HepG2 (cell line): ENCODE measurements at regions not wholly inside any gene's neighbourhood (a gene's known extent, or its start where the extent isn't known, plus 50 kb on each side); places are given as distances from the start of the nearest gene placed in this dataset.

Experiments
- BCL6 ChIP-seq: IDR thresholded peaks from 2 replicates; pipeline ENCODE4 v1.6.1; 2016; ENCODE audit warnings: missing genetic modification reagents, missing compliant biosample characterization
- GATAD1 ChIP-seq: IDR thresholded peaks from 2 replicates; pipeline ENCODE4 v1.6.1; 2016; ENCODE audit warnings: missing genetic modification reagents, missing compliant biosample characterization
- HMG20B ChIP-seq: conservative IDR thresholded peaks from 2 replicates; pipeline ENCODE4 v1.6.1; 2016; ENCODE audit warnings: missing genetic modification reagents, missing compliant biosample characterization
- IKZF4 ChIP-seq: sonication (generic); formaldehyde crosslinking; IDR thresholded peaks from 2 replicates; pipeline ENCODE4 v1.5.1; 2020; ENCODE audit warnings: borderline replicate concordance, mild to moderate bottlenecking, low read depth, missing genetic modification reagents; ENCODE audit errors: not compliant biosample characterization
- KLF9 ChIP-seq: IDR thresholded peaks from 2 replicates; pipeline ENCODE4 v1.6.1; 2016; ENCODE audit warnings: low read depth
- LCORL ChIP-seq, 2 experiments: fragments of 450-650 bp in 1 of 2; sonication (generic) in 1 of 2; formaldehyde crosslinking in 1 of 2; IDR thresholded peaks; 2 replicates each; pipeline versions ENCODE4 v1.5.0 to v1.6.1; 2017 to 2020; ENCODE audit warnings: antibody characterized with exemption in 1 of 2, missing genetic modification reagents in 1 of 2
- MAF1 ChIP-seq: sonication (generic); formaldehyde crosslinking; IDR thresholded peaks from 2 replicates; pipeline ENCODE4 v1.5.0; 2020; ENCODE audit warnings: missing genetic modification reagents, borderline replicate concordance
- PAWR ChIP-seq: sonication (generic); formaldehyde crosslinking; IDR thresholded peaks from 2 replicates; pipeline ENCODE4 v1.4.0; 2020; ENCODE audit warnings: missing genetic modification reagents, mild to moderate bottlenecking, borderline replicate concordance
- PHF5A ChIP-seq: IDR thresholded peaks from one replicate; pipeline ENCODE4 v1.6.1; 2018; ENCODE audit warnings: low read depth, missing genetic modification reagents; ENCODE audit not compliant: unreplicated experiment
- RBM39 ChIP-seq: fragments of 200-400 bp; formaldehyde crosslinking; IDR thresholded peaks from one replicate; pipeline ENCODE4 v1.6.1; 2018; ENCODE audit warnings: antibody characterized with exemption, mild to moderate bottlenecking, low read depth, low read length; ENCODE audit not compliant: poor library complexity, severe bottlenecking
- RERE ChIP-seq: IDR thresholded peaks from 2 replicates; pipeline ENCODE4 v1.6.1; 2016; ENCODE audit warnings: low read depth, missing genetic modification reagents, missing compliant biosample characterization
- SIN3B ChIP-seq: fragments of 150-350 bp; IDR thresholded peaks from 2 replicates; pipeline ENCODE4 v1.6.1; 2014; ENCODE audit warnings: low read length
- ZFP37 ChIP-seq: sonication (generic); formaldehyde crosslinking; IDR thresholded peaks from 2 replicates; pipeline ENCODE4 v1.4.0; 2020; ENCODE audit warnings: missing genetic modification reagents, borderline replicate concordance
- ZNF12 ChIP-seq: sonication (generic); formaldehyde crosslinking; IDR thresholded peaks from 2 replicates; pipeline ENCODE4 v1.5.0; 2020; ENCODE audit warnings: missing genetic modification reagents
- ZNF18 ChIP-seq: sonication (generic); formaldehyde crosslinking; IDR thresholded peaks from 2 replicates; pipeline ENCODE4 v1.8.0; 2022; ENCODE audit warnings: mild to moderate bottlenecking, missing genetic modification reagents; ENCODE audit not compliant: insufficient replicate concordance
- ZNF33A ChIP-seq: sonication (generic); formaldehyde crosslinking; IDR thresholded peaks from 2 replicates; pipeline ENCODE4 v1.5.1; 2020; ENCODE audit warnings: missing genetic modification reagents, mild to moderate bottlenecking, moderate library complexity, borderline replicate concordance
- ZNF382 ChIP-seq: sonication (generic); formaldehyde crosslinking; IDR thresholded peaks from 2 replicates; pipeline ENCODE4 v1.5.0; 2020; ENCODE audit warnings: missing genetic modification reagents, mild to moderate bottlenecking, borderline replicate concordance
- ZNF431 ChIP-seq: sonication (generic); formaldehyde crosslinking; IDR thresholded peaks from 2 replicates; pipeline ENCODE4 v1.9.0; 2022; ENCODE audit warnings: missing genetic modification reagents, low read depth, mild to moderate bottlenecking, borderline replicate concordance
- ZNF432 ChIP-seq: sonication (generic); formaldehyde crosslinking; IDR thresholded peaks from 2 replicates; pipeline ENCODE4 v1.5.0; 2020; ENCODE audit warnings: missing genetic modification reagents, mild to moderate bottlenecking, borderline replicate concordance
- ZNF674 ChIP-seq: sonication (generic); formaldehyde crosslinking; IDR thresholded peaks from 2 replicates; pipeline ENCODE4 v1.5.0; 2020; ENCODE audit warnings: low read depth, mild to moderate bottlenecking, missing genetic modification reagents
- ZNF749 ChIP-seq: sonication (generic); formaldehyde crosslinking; IDR thresholded peaks from 2 replicates; pipeline ENCODE4 v1.8.0; 2022; ENCODE audit warnings: mild to moderate bottlenecking, missing genetic modification reagents, moderate library complexity, borderline replicate concordance
- TF ChIP-seq, protein P1 (sequence below): sonication (generic); formaldehyde crosslinking; conservative IDR thresholded peaks from 2 replicates; pipeline ENCODE4 v1.4.0; 2020; ENCODE audit warnings: missing genetic modification reagents

DNA sequence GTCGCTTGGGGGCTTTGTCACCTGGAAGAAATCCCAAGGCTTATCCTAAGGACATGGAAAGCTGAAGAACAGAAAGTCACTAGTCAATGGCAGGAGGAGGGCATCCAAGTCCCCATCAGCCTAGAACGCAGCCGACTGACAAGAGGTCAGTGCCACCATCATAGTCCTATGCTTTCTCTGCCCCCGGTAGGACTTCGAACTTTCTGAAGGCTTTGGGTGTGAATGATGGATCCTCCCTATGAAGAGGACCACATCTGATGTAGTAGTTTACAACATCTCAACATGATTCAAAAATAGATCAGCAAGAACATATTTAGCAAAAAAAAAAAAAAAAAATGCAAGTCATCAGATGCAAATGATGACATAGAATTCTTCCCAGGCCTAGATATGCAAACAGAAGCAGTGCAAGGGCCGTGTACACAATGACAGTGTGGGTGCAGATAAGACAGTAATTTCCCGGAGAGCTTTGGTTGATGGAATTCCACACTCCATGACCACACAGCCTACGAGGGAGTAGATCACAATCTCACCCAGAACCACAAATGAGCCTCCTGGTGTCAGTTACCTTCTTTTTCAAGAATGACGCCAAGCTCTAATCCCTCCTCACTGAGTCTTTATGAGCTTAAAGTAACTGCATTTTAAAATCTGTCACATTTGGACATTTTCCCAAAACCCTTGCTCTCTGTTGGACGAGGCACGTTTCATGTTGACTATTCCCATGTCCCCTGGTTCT lies 88.2 kb downstream of the PSMG1 start (continued):
- TF ChIP-seq RERE (0 out of 2 replicates have a peak, but pooled peaks have one; percentile 42), ZFP37 (CRISPR knock-in tag) (0 out of 2 replicates have a peak, but pooled peaks have one; percentile 41), IKZF4 (CRISPR knock-in tag) (no peak), ZNF749 (no peak), ZNF431 (no peak), BCL6 (CRISPR knock-in tag) (peak; percentile 85), ZNF33A (CRISPR knock-in tag) (no peak), KLF9 (CRISPR knock-in tag) (no peak), SIN3B (no peak), PAWR (CRISPR knock-in tag) (no peak), ZNF674 (no peak), PHF5A (CRISPR knock-in tag) (no peak), MAF1 (CRISPR knock-in tag) (no peak), ZNF18 (CRISPR knock-in tag) (no peak), GATAD1 (CRISPR knock-in tag) (no peak), ZNF12 (CRISPR knock-in tag) (peak; percentile 56; the same call in 1 of the 2 replicates), LCORL (IDR thresholded peaks at IDR 0.05) (peak; percentile 63; the same call in 1 of the 2 replicates), LCORL (CRISPR knock-in tag; IDR thresholded peaks at IDR 0.05) (peak; percentile 81), ZNF382 (CRISPR knock-in tag) (no peak), HMG20B (CRISPR knock-in tag) (peak; percentile 85), ZNF432 (CRISPR knock-in tag) (no peak), RBM39 (no peak)
- TF ChIP-seq, protein P1, sequence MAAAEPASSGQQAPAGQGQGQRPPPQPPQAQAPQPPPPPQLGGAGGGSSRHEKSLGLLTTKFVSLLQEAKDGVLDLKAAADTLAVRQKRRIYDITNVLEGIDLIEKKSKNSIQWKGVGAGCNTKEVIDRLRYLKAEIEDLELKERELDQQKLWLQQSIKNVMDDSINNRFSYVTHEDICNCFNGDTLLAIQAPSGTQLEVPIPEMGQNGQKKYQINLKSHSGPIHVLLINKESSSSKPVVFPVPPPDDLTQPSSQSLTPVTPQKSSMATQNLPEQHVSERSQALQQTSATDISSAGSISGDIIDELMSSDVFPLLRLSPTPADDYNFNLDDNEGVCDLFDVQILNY (CRISPR knock-in tag): no peak
